HG02610 (cell line): ENCODE measurements at regions not wholly inside any gene's neighbourhood (a gene's known extent, or its start where the extent isn't known, plus 50 kb on each side); places are given as distances from the start of the nearest gene placed in this dataset.
A peak's percentile ranks its signal among the peaks of the same experiment; 100 is the strongest.

ENCODE experiments used
- ATAC-seq: cut with Tn5 transposase; IDR thresholded peaks from one replicate; pipeline ENCODE4 v1.9.1; 2021; ENCODE audit warnings: mild to moderate bottlenecking, moderate library complexity; ENCODE audit not compliant: unreplicated experiment

DNA sequence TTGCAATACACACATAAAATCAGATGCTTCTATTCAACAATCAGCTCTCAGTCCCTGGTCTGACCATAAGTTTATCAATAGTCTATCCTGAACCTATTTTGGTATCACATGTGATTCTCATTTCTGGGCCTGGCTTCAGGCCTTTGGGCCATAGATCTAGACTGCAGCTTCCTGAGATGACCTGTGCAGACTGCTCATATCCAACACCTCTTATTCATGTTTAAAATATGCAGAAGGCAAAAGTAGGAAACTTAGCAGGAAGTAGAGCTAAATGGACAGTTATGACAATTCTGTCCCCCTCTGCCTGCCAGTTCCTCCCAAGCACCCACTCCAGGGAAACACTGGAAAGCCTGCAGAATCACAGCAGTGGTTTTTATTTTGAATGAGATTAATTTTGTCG, 53.3 kb downstream of the C7orf25 start:
- no peak for ATAC-seq

DNA sequence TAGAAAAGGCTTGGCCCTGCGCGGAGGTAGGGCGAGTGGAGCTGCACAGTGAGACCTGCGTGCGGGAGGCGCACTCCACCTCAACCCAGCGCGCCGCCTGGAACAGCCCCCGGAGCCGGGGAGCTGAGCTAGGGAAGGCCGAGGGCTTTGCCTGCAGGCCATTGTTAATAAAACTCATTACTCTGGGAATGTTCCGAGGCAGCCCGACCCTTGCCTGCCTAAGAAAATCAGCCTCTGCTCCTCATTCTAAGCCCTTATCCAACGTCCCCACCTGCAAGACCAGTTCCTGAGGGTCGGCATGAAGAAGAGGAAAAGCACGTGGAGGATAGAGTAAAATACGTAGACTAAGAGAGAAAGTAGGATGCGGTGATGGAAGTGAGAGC, 55.3 kb downstream of the C7orf25 start:
- ATAC-seq = no peak

- ATAC-seq = no peak
These were observed 57.2 kb downstream of the C7orf25 start for GRCh38 chr7:42854571-42855118.

DNA sequence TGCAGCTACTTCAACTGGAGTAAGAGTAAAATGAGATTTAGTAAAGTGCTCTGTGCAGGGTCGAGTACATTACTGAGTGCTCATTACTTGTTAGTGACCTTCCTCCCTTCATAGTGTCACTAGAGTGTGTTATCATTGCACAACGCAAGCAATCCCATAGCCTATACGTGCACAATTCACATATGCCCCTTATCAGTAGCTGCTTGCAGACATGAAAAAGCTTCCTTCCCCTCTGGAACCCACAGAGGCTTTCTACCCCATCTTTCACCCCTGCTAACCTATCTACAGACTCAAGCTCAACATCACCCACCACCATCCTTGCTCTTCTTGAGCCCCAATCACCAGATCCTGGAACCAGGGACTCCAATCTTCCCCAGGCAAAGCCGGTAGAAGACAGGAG, 59.3 kb downstream of the C7orf25 start:
- ATAC-seq = no peak

GRCh38 chr7:42843205-42843800, 68.6 kb downstream of the C7orf25 start:
- ATAC-seq = peak; percentile 65

GRCh38 chr7:42834676-42835075, 77.2 kb downstream of the C7orf25 start:
- no peak for ATAC-seq

- ATAC-seq = no peak
These were observed 78.5 kb downstream of the C7orf25 start for GRCh38 chr7:42833411-42833810.

- ATAC-seq = no peak
These were observed 79.2 kb downstream of the C7orf25 start for GRCh38 chr7:42832667-42833066.

DNA sequence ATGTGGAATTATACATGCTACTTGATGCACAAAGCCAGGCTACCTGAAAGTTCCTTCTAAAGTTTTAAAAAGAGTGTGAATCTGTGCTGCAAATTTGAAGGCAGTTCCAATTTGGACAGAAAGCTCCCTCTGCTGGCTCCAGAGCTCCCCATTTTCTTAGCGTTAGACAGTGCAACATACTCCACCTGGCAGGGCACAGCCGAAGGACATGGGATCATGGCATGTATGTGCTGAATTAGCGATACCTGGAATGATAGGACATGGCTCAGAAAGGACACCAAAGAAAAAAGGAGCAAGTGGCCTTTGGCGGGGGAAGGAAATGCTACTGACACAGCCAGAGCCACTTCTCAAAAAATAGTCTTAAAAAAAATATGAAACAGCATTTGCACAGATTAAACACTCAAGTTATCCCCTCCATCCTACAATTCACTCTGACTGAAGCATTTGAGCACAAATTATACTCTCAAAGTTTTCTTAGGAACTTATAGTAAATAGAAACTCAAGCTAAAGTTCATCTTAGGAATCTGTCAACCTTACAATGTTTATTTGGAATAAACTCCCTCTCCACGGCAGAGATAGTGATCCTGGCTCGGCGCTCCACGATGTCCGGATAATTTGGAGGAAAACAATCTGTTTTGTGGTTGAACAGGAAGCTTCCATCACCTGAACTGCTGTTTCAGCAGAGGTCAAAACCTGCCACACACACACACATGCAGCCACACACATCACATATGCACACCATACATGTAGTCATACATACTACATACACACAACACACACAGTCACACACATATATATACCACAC, 80.0 kb downstream of the C7orf25 start:
- ATAC-seq = no peak

- ATAC-seq = no peak
These were observed 80.7 kb downstream of the C7orf25 start for GRCh38 chr7:42831006-42831717.

DNA sequence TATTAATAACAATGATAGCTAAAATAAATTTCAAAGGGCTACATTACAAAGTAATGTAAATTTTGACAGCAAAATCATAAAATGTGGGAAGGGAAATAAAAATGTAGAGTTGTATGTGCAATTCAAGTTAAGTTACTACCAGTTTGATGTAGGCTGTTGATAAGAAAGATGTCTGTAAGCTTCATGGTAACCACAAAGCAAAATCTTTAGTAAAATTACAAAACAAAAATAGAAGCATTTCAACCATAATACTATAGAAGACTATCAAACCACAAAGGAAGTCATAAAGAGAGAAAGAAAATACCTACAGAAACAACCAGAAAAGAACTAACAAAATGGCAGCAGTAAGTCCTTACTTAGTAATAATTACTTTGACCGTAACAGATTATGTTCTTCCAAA, 99.1 kb downstream of the C7orf25 start:
- ATAC-seq = no peak

- no peak for ATAC-seq
These were observed 106.3 kb downstream of the C7orf25 start for GRCh38 chr7:42805601-42806000.

DNA sequence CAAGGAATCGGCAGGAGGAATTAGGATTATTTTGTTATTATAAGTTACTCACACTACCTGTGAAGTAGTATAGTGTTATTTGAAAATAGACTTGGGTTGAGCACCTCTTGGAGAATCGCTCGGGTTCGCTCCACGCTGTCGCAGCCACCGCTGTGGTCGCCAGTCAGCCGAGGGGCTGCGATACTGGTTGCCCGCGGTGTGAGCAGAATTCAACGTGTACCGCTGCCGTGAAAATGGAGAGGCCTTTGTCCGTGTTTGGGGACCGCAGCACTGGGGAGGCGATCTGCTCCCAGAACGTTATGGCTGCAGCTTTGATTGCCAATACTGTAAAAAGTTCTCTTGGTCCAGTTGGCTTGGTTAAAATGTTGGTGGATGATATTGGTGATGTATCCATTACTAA, 117.2 kb downstream of the C7orf25 start:
- ATAC-seq = no peak

- ATAC-seq = no peak
These were observed 119.0 kb downstream of the C7orf25 start for GRCh38 chr7:42792841-42793240.

- ATAC-seq = no peak
These were observed 121.7 kb downstream of the C7orf25 start for GRCh38 chr7:42790196-42790595.

DNA sequence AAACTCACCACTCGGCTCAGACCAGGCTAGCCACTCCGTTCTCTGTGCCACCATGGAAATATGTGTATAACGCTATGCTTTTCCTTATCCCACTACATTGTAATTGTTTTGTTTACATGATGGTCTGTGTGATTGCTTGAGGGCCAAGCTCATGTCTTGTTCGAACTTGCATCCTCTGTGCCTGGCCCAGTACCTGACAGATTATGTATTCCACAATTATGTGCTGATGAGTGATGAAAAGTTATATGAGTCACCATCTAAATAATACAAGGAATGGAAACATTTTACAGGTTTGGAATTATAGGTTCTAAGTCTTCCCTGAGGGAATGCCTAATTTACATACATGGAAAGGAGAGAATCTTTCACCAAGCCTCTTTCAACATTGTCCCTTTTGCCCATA, 137.4 kb downstream of the C7orf25 start:
- no peak for ATAC-seq

GRCh38 chr7:42770114-42770513, 141.8 kb downstream of the C7orf25 start:
- no peak for ATAC-seq

GRCh38 chr7:42768045-42768444, 143.8 kb downstream of the C7orf25 start:
- no peak for ATAC-seq

DNA sequence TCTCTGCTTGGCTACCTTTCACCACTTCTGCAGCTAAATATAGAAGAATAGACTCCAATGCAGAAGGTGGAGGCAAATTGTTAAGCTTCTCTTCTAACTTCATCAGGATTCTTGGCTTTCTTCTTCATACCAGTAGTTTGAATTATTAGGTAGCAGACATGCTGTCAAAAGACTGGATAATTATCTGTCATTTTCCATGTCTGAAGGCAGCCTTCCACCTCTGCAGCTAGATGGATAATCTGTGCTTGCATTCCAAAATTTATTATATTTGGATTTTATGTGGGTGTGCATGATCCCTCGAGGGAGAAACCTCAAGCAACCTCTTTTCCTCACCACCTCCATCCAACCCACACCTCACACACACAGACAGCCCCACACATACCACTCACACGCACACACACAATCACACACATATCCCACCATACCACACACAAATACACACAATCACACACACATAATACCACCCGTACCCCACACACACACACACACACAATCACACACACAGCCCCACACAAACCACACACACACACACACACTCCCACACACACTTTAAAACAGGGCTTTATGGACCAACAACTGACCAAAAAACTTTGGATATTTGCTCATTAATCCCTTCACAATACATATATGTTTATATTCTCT, 145.0 kb downstream of the C7orf25 start:
- no peak for ATAC-seq

DNA sequence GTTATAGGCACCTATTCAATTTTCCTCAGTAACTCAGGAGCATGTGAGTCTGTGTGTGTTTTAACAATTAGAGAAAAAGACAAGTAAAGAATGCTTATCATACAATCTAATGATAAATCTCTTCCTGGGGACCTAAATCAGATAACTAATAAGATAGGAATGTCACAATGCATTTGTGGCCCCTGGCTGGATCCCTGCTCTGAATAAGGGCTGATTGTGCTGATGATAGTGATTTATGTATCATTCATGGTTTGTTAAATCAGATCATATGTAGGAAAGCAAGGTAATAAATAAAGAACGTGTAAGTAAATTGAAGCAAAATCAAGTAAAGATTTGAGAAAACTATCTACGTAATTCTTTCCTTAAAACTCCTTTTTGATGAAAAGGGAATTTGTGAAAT, 145.9 kb downstream of the C7orf25 start:
- no peak for ATAC-seq

DNA sequence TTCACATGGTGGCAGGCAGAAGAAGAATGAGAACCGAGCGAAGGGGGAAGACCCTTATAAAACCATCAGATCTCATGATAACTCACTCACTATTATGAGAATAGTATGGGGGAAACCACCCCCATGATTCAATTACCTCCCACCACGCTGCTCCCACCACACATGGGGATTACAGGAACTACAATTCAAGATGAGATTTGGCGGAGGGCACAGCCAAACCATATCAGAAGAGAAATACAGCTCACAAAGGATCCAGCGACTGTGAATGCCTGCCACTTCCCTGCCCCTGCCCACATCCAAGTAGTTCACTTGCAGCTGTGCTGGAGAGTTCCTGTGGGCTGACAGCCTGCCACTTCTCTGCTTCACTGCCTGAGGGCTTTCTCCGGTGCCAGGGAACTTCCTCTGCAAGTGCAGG, 148.7 kb downstream of the C7orf25 start:
- no peak for ATAC-seq
